ENCODE measurements at regions not wholly inside any gene's neighbourhood (a gene's known extent, or its start where the extent isn't known, plus 50 kb on each side); places are given as distances from the start of the nearest gene placed in this dataset.

GRCh38 chr2:10970666-10971065, 58.9 kb downstream of the KCNF1 start:
- TF ChIP-seq CTCF (IDR thresholded peaks at IDR 0.05) = no peak
- intact Hi-C loops (cut with DNase I) = no loop called here
- Histone ChIP-seq H3K36me3 (no peaks in the 10 kb centered on the region), H3K4me1 (no peaks in the 10 kb centered on the region), H3K4me3 (no peak overlapping the region), H3K9me3 (no peaks in the 10 kb centered on the region), H3K27ac (no peak overlapping the region), H3K27me3 (peaks cover 0 to 22% of the 10 kb centered on the region in 2 donors)
- ATAC-seq (no peak), DNase-seq (peak in 1 of 4 donors; percentile 22)

GRCh38 chr2:10971161-10971887, 59.6 kb downstream of the KCNF1 start:
- Histone ChIP-seq H3K9me3 (no peaks in the 10 kb centered on the region), H3K36me3 (no peaks in the 10 kb centered on the region), H3K27ac (no peak overlapping the region), H3K4me3 (no peak overlapping the region), H3K4me1 (no peaks in the 10 kb centered on the region), H3K27me3 (peaks cover 0 to 18% of the 10 kb centered on the region in 2 donors)
- no peak for TF ChIP-seq CTCF (IDR thresholded peaks at IDR 0.05)
- ATAC-seq (no peak), DNase-seq (peak in 1 of 4 donors; percentile 62)
- intact Hi-C loops (cut with DNase I) = no loop called here

- DNase-seq (no peak), ATAC-seq (no peak)
These were observed 60.1 kb downstream of the KCNF1 start for GRCh38 chr2:10971888-10972260.

GRCh38 chr2:10972683-10973433, 61.1 kb downstream of the KCNF1 start:
- ATAC-seq = no peak
- Histone ChIP-seq H3K4me1 (no peaks in the 10 kb centered on the region), H3K9me3 (no peaks in the 10 kb centered on the region), H3K4me3 (no peak overlapping the region), H3K36me3 (no peaks in the 10 kb centered on the region), H3K27me3 (peaks cover 0 to 23% of the 10 kb centered on the region in 2 donors), H3K27ac (no peak overlapping the region)
- intact Hi-C loops (cut with DNase I) = no loop called here
- peak in 1 of 4 donors; percentile 42 for DNase-seq
- TF ChIP-seq CTCF (IDR thresholded peaks at IDR 0.05) = no peak

More at GRCh38 chr2:10971888-10972260, 60.1 kb downstream of the KCNF1 start:
- Histone ChIP-seq H3K27me3 (peaks cover 0 to 15% of the 10 kb centered on the region in 2 donors), H3K4me1 (no peaks in the 10 kb centered on the region), H3K27ac (no peak overlapping the region), H3K4me3 (no peak overlapping the region), H3K9me3 (no peaks in the 10 kb centered on the region), H3K36me3 (no peaks in the 10 kb centered on the region)
- intact Hi-C loops (cut with DNase I) = no loop called here
- TF ChIP-seq CTCF (IDR thresholded peaks at IDR 0.05) = no peak

- ATAC-seq = no peak
- intact Hi-C loops (cut with DNase I) = no loop called here
These were observed 62.0 kb downstream of the KCNF1 start for GRCh38 chr2:10973766-10974165.

More at GRCh38 chr2:10973766-10974165, 62.0 kb downstream of the KCNF1 start:
- DNase-seq = peak in 1 of 4 donors; percentile 54
- H3K27ac ChIP-seq = no peak overlapping the region
- H3K9me3 ChIP-seq = no peaks in the 10 kb centered on the region
- H3K4me1 ChIP-seq = no peaks in the 10 kb centered on the region
- no peak for TF ChIP-seq CTCF (IDR thresholded peaks at IDR 0.05)
- H3K27me3 ChIP-seq = peaks cover 0 to 30% of the 10 kb centered on the region in 2 donors
- H3K36me3 ChIP-seq = no peaks in the 10 kb centered on the region
- H3K4me3 ChIP-seq = no peak overlapping the region
